Transverse colon (tissue), 4 donors: ENCODE measurements at regions not wholly inside any gene's neighbourhood (a gene's known extent, or its start where the extent isn't known, plus 50 kb on each side); places are given as distances from the start of the nearest gene placed in this dataset.

Experiments
- EP300 ChIP-seq: sonication (generic); formaldehyde crosslinking; IDR thresholded peaks from one replicate; pipeline ENCODE4 v1.6.1; 2017; ENCODE audit warnings: antibody characterized with exemption, low read depth
- POLR2A ChIP-seq: fragments of 450-650 bp; IDR thresholded peaks from one replicate; pipeline ENCODE4 v1.6.1; 2016; ENCODE audit warnings: antibody characterized with exemption, mild to moderate bottlenecking, moderate library complexity
- POLR2AphosphoS5 ChIP-seq, 3 donors: sonication (generic); formaldehyde crosslinking; IDR thresholded peaks; one replicate each; pipeline ENCODE4 v1.6.1; 2016; ENCODE audit warnings: antibody characterized with exemption in 3 of 3
- TF ChIP-seq, protein P1 (sequence below), 5 experiments: fragments of 200-600 bp in 3 of 5; fragments of 450-650 bp in 2 of 5; sonication (generic) in 3 of 5; IDR thresholded peaks; 1 replicate in 2 of 5; 2 replicates in 3 of 5; pipeline ENCODE4 v1.5.1; 2016 to 2017; ENCODE audit warnings: antibody characterized with exemption in 5 of 5, inconsistent platforms in 3 of 5, mild to moderate bottlenecking in 2 of 5, moderate library complexity in 1 of 5

DNA sequence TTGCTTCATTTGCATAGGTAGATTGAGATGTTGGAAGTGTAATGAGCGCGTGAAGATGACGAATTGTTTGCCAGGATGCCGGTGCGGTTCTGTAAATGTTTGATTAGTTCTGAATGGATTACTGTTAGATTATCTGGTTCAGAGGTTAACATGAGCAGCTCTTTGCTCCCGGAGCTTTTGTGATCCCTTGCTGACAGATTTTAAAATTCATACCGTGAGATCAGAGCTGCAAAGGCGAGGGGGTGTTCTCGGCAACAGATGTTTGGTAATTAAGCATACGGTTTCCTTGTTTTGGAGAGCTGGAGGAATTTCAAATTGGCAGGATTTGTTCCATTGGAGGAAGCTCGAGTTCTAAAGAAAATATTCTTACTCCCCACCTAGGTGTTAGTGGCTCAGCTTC is 237.8 kb upstream of the GPR26 start:
- TF ChIP-seq, protein P1, sequence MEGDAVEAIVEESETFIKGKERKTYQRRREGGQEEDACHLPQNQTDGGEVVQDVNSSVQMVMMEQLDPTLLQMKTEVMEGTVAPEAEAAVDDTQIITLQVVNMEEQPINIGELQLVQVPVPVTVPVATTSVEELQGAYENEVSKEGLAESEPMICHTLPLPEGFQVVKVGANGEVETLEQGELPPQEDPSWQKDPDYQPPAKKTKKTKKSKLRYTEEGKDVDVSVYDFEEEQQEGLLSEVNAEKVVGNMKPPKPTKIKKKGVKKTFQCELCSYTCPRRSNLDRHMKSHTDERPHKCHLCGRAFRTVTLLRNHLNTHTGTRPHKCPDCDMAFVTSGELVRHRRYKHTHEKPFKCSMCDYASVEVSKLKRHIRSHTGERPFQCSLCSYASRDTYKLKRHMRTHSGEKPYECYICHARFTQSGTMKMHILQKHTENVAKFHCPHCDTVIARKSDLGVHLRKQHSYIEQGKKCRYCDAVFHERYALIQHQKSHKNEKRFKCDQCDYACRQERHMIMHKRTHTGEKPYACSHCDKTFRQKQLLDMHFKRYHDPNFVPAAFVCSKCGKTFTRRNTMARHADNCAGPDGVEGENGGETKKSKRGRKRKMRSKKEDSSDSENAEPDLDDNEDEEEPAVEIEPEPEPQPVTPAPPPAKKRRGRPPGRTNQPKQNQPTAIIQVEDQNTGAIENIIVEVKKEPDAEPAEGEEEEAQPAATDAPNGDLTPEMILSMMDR (IDR thresholded peaks at IDR 0.05): no peak
- TF ChIP-seq POLR2A (no peak), EP300 (no peak), POLR2AphosphoS5 (IDR thresholded peaks at IDR 0.05) (no peak)
